CD4-positive, alpha-beta T cell (primary cell): ENCODE measurements at regions not wholly inside any gene's neighbourhood (a gene's known extent, or its start where the extent isn't known, plus 50 kb on each side); places are given as distances from the start of the nearest gene placed in this dataset.

Experiments used
- ATAC-seq: fragments of 200-7000 bp; cut with Tn5 transposase; one replicate; pipeline ENCODE4 v1.10.0; 2022; ENCODE audit warnings: mild to moderate bottlenecking; ENCODE audit not compliant: poor library complexity
- CTCF ChIA-PET: fragments of 350-600 bp; sonication (Branson Sonifier 250); formaldehyde crosslinking; loops from one replicate; lab custom pipeline; 2021; ENCODE audit warnings: antibody characterized with exemption, inconsistent platforms; lab: Charles Lee
- POLR2A ChIA-PET: fragments of 350-600 bp; sonication (Branson Sonifier 250); formaldehyde crosslinking; loops from one replicate; lab custom pipeline; 2021; ENCODE audit warnings: antibody characterized with exemption, inconsistent platforms; lab: Charles Lee
- DNase-seq, 14 experiments: peaks; one replicate each; pipeline ENCODE4 v3.0.0-alpha.2; 2013 to 2020; ENCODE audit warnings: mixed read lengths in 2 of 14
- H3K27ac ChIP-seq, 2 donors: one replicate each; pipeline versions ENCODE4 v1.5.1 to v1.7.0; 2013; ENCODE audit warnings: low read length in 2 of 2, low read depth in 1 of 2, mild to moderate bottlenecking in 1 of 2
- H3K27me3 ChIP-seq, 2 experiments: 1 replicate in 1 of 2; 2 replicates in 1 of 2; pipeline versions ENCODE4 v1.6.1 to v1.7.0; 2013; ENCODE audit warnings: low read length in 2 of 2, control low read depth in 1 of 2, mild to moderate bottlenecking in 1 of 2, moderate library complexity in 1 of 2; ENCODE audit not compliant: insufficient read depth in 2 of 2, control insufficient read depth in 1 of 2
- H3K36me3 ChIP-seq: one replicate; pipeline ENCODE4 v1.6.1; 2013; ENCODE audit warnings: low read length, control low read depth; ENCODE audit not compliant: insufficient read depth
- H3K4me1 ChIP-seq: one replicate; pipeline ENCODE4 v1.6.1; 2013; ENCODE audit warnings: low read length, control low read depth; ENCODE audit not compliant: insufficient read depth
- H3K4me3 ChIP-seq: one replicate; pipeline ENCODE4 v1.5.1; 2013; ENCODE audit warnings: mild to moderate bottlenecking, low read length, moderate library complexity
- H3K9me3 ChIP-seq, 2 experiments: 1 replicate in 1 of 2; 2 replicates in 1 of 2; pipeline versions ENCODE4 v1.6.1 to v1.7.0; 2013; ENCODE audit warnings: low read length in 2 of 2, mild to moderate bottlenecking in 2 of 2, control low read depth in 1 of 2, moderate library complexity in 1 of 2; ENCODE audit not compliant: control insufficient read depth in 1 of 2, insufficient read depth in 1 of 2
- H3K27ac Mint-ChIP-seq: one replicate; pipeline ENCODE4 v1.8.0; 2020; ENCODE audit warnings: mixed read lengths
- H3K27me3 Mint-ChIP-seq: one replicate; pipeline ENCODE4 v1.8.0; 2021; ENCODE audit warnings: mixed read lengths
- H3K36me3 Mint-ChIP-seq: one replicate; pipeline ENCODE4 v1.8.0; 2021; ENCODE audit warnings: low read depth, mixed read lengths
- H3K4me1 Mint-ChIP-seq: one replicate; pipeline ENCODE4 v1.8.0; 2021; ENCODE audit warnings: low read depth, mixed read lengths
- H3K4me3 Mint-ChIP-seq: one replicate; pipeline ENCODE4 v1.8.0; 2020; ENCODE audit warnings: mild to moderate bottlenecking, mixed read lengths
- H3K9me3 Mint-ChIP-seq: one replicate; pipeline ENCODE4 v1.8.0; 2020; ENCODE audit warnings: mixed read lengths
- CTCF ChIP-seq: fragments of 200-600 bp; IDR thresholded peaks from one replicate; pipeline ENCODE4 v1.8.0; 2022; ENCODE audit warnings: antibody characterized with exemption, mild to moderate bottlenecking
- intact Hi-C, 2 experiments: fragments of 100-400 bp; cut with DNase I in 1 of 2; cut with micrococcal nuclease in 1 of 2; formaldehyde crosslinking; loops; one replicate each; pipeline versions ENCODE4 v1.15.1 to v1.9.0; 2023 to 2025; cut with DNase I, micrococcal nuclease

GRCh38 chr4:149145803-149146202 lies 669.8 kb downstream of the IQCM start:
- H3K4me1 Mint-ChIP-seq: no peaks in the 10 kb centered on the region
- no peaks in the 10 kb centered on the region for H3K27me3 ChIP-seq
- CTCF ChIA-PET: no interaction called here
- no peaks in the 10 kb centered on the region for H3K9me3 Mint-ChIP-seq
- TF ChIP-seq CTCF: no peak
- H3K36me3 ChIP-seq: no peaks in the 10 kb centered on the region
- intact Hi-C loops: no loop called here
- no peak overlapping the region for H3K27ac ChIP-seq
- H3K4me1 ChIP-seq: no peaks in the 10 kb centered on the region
- no peaks in the 10 kb centered on the region for H3K9me3 ChIP-seq
- no peak overlapping the region for H3K4me3 ChIP-seq
- H3K27me3 Mint-ChIP-seq: peaks cover 8% of the 10 kb centered on the region
- no peak overlapping the region for H3K27ac Mint-ChIP-seq
- no peak for DNase-seq
- H3K4me3 Mint-ChIP-seq: no peak overlapping the region
- ATAC-seq: no peak
- POLR2A ChIA-PET: no interaction called here
- H3K36me3 Mint-ChIP-seq: no peaks in the 10 kb centered on the region

- Histone ChIP-seq H3K27me3 (no peaks in the 10 kb centered on the region), H3K4me1 (no peaks in the 10 kb centered on the region), H3K36me3 (no peaks in the 10 kb centered on the region), H3K4me3 (no peak overlapping the region), H3K9me3 (no peaks in the 10 kb centered on the region), H3K27ac (no peak overlapping the region)
- Mint-ChIP-seq H3K27me3 (peaks cover 8% of the 10 kb centered on the region), H3K36me3 (no peaks in the 10 kb centered on the region), H3K27ac (no peak overlapping the region), H3K4me1 (no peaks in the 10 kb centered on the region), H3K4me3 (no peak overlapping the region), H3K9me3 (no peaks in the 10 kb centered on the region)
- DNase-seq (no peak), ATAC-seq (no peak)
- TF ChIP-seq CTCF: peak; percentile 28
- intact Hi-C loops: no loop called here
- ChIA-PET CTCF (no interaction called here), POLR2A (no interaction called here)
Observed at GRCh38 chr4:149144060-149144459, 671.6 kb downstream of the IQCM start.

- H3K27me3 ChIP-seq: no peaks in the 10 kb centered on the region
- Mint-ChIP-seq H3K36me3 (no peaks in the 10 kb centered on the region), H3K9me3 (no peaks in the 10 kb centered on the region), H3K27me3 (peaks cover 8% of the 10 kb centered on the region), H3K27ac (no peak overlapping the region), H3K4me1 (no peaks in the 10 kb centered on the region), H3K4me3 (no peak overlapping the region)
- CTCF ChIA-PET: no interaction called here
- no peak for TF ChIP-seq CTCF
- H3K9me3 ChIP-seq: no peaks in the 10 kb centered on the region
- H3K4me1 ChIP-seq: no peaks in the 10 kb centered on the region
- H3K4me3 ChIP-seq: no peak overlapping the region
- intact Hi-C loops: no loop called here
- ATAC-seq: no peak
- H3K27ac ChIP-seq: no peak overlapping the region
- DNase-seq: no peak
- H3K36me3 ChIP-seq: no peaks in the 10 kb centered on the region
- POLR2A ChIA-PET: no interaction called here
Observed at GRCh38 chr4:149141391-149141790, 674.3 kb downstream of the IQCM start.
